ENCODE measurements at regions not wholly inside any gene's neighbourhood (a gene's known extent, or its start where the extent isn't known, plus 50 kb on each side); places are given as distances from the start of the nearest gene placed in this dataset.

DNA sequence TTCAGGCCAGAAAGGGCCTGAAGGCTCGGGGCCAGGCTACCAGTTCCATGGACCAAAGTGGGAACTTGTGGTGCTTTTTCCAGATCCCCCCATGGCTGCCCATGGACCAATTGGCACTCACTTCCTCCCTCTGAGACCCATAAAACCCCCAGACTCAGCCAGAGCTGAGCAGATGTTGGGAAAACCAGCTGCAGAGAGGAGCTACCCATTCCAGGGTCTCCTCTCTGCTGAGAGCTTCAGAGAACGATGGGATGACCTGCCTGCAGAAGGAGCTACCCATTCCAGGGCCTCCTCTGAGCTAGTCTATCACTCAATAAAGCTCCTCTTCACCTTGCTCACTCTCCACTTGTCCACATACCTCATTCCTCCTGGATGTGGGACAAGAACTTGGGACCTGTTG, 52.2 kb upstream of the MED9 start (continued):
- TF ChIP-seq, protein P1, sequence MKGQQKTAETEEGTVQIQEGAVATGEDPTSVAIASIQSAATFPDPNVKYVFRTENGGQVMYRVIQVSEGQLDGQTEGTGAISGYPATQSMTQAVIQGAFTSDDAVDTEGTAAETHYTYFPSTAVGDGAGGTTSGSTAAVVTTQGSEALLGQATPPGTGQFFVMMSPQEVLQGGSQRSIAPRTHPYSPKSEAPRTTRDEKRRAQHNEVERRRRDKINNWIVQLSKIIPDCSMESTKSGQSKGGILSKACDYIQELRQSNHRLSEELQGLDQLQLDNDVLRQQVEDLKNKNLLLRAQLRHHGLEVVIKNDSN (CRISPR knock-in tag; IDR thresholded peaks at IDR 0.05), result no peak
- TF ChIP-seq TEAD1 (CRISPR knock-in tag; IDR thresholded peaks at IDR 0.05) (no peak), HMGA2 (CRISPR knock-in tag; IDR thresholded peaks at IDR 0.05) (no peak), ZNF263 (CRISPR knock-in tag; IDR thresholded peaks at IDR 0.05; ENCODE audit: low read depth) (no peak), SMAD3 (CRISPR knock-in tag; IDR thresholded peaks at IDR 0.05; ENCODE audit: borderline replicate concordance) (no peak), PRRX2 (CRISPR knock-in tag; IDR thresholded peaks at IDR 0.05) (no peak)
- TF ChIP-seq, protein P2, sequence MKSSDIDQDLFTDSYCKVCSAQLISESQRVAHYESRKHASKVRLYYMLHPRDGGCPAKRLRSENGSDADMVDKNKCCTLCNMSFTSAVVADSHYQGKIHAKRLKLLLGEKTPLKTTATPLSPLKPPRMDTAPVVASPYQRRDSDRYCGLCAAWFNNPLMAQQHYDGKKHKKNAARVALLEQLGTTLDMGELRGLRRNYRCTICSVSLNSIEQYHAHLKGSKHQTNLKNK (CRISPR knock-in tag; IDR thresholded peaks at IDR 0.05), result no peak
- TF ChIP-seq, protein P3, sequence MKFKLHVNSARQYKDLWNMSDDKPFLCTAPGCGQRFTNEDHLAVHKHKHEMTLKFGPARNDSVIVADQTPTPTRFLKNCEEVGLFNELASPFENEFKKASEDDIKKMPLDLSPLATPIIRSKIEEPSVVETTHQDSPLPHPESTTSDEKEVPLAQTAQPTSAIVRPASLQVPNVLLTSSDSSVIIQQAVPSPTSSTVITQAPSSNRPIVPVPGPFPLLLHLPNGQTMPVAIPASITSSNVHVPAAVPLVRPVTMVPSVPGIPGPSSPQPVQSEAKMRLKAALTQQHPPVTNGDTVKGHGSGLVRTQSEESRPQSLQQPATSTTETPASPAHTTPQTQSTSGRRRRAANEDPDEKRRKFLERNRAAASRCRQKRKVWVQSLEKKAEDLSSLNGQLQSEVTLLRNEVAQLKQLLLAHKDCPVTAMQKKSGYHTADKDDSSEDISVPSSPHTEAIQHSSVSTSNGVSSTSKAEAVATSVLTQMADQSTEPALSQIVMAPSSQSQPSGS (CRISPR knock-in tag; IDR thresholded peaks at IDR 0.05; ENCODE audit: borderline replicate concordance, low read depth), result no peak
- TF ChIP-seq, protein P4, sequence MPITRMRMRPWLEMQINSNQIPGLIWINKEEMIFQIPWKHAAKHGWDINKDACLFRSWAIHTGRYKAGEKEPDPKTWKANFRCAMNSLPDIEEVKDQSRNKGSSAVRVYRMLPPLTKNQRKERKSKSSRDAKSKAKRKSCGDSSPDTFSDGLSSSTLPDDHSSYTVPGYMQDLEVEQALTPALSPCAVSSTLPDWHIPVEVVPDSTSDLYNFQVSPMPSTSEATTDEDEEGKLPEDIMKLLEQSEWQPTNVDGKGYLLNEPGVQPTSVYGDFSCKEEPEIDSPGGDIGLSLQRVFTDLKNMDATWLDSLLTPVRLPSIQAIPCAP (CRISPR knock-in tag; IDR thresholded peaks at IDR 0.05), result no peak

DNA sequence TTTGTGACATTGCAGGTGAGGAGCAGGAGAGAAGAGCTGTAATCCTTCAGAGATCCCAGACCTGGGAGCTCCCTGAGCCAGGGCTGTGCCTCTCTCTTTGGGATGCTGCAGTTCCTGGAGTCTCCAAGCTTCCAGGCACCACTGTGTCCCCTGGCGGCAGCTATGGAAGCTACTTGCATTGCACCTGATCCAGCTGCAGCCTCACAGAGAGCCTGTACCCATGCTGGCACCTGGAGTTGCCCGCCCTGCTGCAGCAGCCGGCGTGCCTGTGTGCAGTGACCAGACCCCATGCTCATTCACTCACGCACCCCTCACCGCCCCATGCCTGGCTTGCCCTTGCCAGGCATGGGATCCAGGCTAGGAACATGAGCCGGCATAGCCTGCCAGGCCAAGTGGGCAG, 51.8 kb upstream of the MED9 start:
- ChIA-PET CTCF (interaction anchor here (0.9 to 1.3 kb wide), 4 partner anchors 10 to 70 kb away, joined by 3 to 4 read pairs (median 4); no protein-coding TSS in a partner anchor), POLR2A (interaction anchor here (0.5 kb wide), 1 partner anchor 149 kb away, joined by 3 read pairs; no protein-coding TSS in a partner anchor)
- no peak for DNase-seq (ENCODE audit: low spot score)
- Mint-ChIP-seq H3K4me1 (no peaks in the 10 kb centered on the region), H3K36me3 (peaks cover 7% of the 10 kb centered on the region), H3K27me3 (ENCODE audit: low read depth) (peaks cover 29% of the 10 kb centered on the region), H3K9me3 (peaks cover 57% of the 10 kb centered on the region), H3K4me3 (no peak overlapping the region), H3K27ac (no peak overlapping the region)
- peak; percentile 43 for ATAC-seq
- TF ChIP-seq, protein P5, sequence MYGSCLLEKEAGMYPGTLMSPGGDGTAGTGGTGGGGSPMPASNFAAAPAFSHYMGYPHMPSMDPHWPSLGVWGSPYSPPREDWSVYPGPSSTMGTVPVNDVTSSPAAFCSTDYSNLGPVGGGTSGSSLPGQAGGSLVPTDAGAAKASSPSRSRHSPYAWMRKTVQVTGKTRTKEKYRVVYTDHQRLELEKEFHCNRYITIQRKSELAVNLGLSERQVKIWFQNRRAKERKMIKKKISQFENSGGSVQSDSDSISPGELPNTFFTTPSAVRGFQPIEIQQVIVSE (CRISPR knock-in tag; IDR thresholded peaks at IDR 0.05; ENCODE audit: borderline replicate concordance), result no peak
- TF ChIP-seq ZNF121 (CRISPR knock-in tag; IDR thresholded peaks at IDR 0.05), result no peak
- TF ChIP-seq ATF1 (CRISPR knock-in tag; IDR thresholded peaks at IDR 0.05), result no peak

DNA sequence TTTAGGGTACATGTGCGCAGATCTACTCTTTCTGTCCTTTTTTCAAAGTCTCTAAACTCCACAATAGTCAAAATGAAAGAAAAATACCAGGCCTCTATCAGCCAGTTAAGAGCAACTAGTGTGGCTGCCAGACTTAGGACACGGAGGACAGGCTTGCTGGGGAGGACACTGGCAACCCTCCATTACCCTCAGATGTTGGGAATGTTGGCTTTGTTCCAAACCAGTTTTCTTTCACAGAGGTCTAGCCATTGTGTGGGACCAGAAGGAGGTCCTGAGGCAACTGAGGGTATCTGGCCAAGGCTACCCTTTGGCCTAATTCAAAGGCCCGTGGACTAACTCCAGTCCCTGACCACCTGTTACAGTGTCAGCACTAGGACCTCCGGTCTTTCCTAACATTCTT, 51.2 kb upstream of the MED9 start:
- no peak for ATAC-seq
- H3K27ac Mint-ChIP-seq, result no peak overlapping the region
- CTCF ChIA-PET, result interaction anchor here (1.1 to 1.3 kb wide), 2 partner anchors 9 to 38 kb away, joined by 3 read pairs; no protein-coding TSS in a partner anchor
- H3K9me3 Mint-ChIP-seq, result peaks cover 60% of the 10 kb centered on the region
- POLR2A ChIA-PET, result no interaction called here
- H3K4me3 Mint-ChIP-seq, result no peak overlapping the region
- TF ChIP-seq, protein P6, sequence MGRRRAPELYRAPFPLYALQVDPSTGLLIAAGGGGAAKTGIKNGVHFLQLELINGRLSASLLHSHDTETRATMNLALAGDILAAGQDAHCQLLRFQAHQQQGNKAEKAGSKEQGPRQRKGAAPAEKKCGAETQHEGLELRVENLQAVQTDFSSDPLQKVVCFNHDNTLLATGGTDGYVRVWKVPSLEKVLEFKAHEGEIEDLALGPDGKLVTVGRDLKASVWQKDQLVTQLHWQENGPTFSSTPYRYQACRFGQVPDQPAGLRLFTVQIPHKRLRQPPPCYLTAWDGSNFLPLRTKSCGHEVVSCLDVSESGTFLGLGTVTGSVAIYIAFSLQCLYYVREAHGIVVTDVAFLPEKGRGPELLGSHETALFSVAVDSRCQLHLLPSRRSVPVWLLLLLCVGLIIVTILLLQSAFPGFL (CRISPR knock-in tag; IDR thresholded peaks at IDR 0.05; ENCODE audit: borderline replicate concordance), result no peak
- TF ChIP-seq PRRX2 (CRISPR knock-in tag; IDR thresholded peaks at IDR 0.05) (no peak), ETV6 (CRISPR knock-in tag; IDR thresholded peaks at IDR 0.05) (no peak), ZBTB21 (CRISPR knock-in tag; IDR thresholded peaks at IDR 0.05; ENCODE audit: borderline replicate concordance) (no peak), JAZF1 (CRISPR knock-in tag; IDR thresholded peaks at IDR 0.05) (no peak)
- TF ChIP-seq, protein P5 (CRISPR knock-in tag; IDR thresholded peaks at IDR 0.05; ENCODE audit: borderline replicate concordance), result no peak
- TF ChIP-seq, protein P7, sequence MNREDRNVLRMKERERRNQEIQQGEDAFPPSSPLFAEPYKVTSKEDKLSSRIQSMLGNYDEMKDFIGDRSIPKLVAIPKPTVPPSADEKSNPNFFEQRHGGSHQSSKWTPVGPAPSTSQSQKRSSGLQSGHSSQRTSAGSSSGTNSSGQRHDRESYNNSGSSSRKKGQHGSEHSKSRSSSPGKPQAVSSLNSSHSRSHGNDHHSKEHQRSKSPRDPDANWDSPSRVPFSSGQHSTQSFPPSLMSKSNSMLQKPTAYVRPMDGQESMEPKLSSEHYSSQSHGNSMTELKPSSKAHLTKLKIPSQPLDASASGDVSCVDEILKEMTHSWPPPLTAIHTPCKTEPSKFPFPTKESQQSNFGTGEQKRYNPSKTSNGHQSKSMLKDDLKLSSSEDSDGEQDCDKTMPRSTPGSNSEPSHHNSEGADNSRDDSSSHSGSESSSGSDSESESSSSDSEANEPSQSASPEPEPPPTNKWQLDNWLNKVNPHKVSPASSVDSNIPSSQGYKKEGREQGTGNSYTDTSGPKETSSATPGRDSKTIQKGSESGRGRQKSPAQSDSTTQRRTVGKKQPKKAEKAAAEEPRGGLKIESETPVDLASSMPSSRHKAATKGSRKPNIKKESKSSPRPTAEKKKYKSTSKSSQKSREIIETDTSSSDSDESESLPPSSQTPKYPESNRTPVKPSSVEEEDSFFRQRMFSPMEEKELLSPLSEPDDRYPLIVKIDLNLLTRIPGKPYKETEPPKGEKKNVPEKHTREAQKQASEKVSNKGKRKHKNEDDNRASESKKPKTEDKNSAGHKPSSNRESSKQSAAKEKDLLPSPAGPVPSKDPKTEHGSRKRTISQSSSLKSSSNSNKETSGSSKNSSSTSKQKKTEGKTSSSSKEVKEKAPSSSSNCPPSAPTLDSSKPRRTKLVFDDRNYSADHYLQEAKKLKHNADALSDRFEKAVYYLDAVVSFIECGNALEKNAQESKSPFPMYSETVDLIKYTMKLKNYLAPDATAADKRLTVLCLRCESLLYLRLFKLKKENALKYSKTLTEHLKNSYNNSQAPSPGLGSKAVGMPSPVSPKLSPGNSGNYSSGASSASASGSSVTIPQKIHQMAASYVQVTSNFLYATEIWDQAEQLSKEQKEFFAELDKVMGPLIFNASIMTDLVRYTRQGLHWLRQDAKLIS (CRISPR knock-in tag; IDR thresholded peaks at IDR 0.05; ENCODE audit: borderline replicate concordance), result no peak
- DNase-seq (ENCODE audit: low spot score), result no peak
- H3K27me3 Mint-ChIP-seq (ENCODE audit: low read depth), result peaks cover 27% of the 10 kb centered on the region
- H3K4me1 Mint-ChIP-seq, result no peaks in the 10 kb centered on the region
- H3K36me3 Mint-ChIP-seq, result peaks cover 8% of the 10 kb centered on the region

Measured in WTC11 (cell line).